ENCODE measurements at regions not wholly inside any gene's neighbourhood (a gene's known extent, or its start where the extent isn't known, plus 50 kb on each side); places are given as distances from the start of the nearest gene placed in this dataset.
"Not testable (repeated sequence)": the region's sequence is repeated elsewhere in the genome, so short reads cannot be mapped to it uniquely, and the experiment has no call there.

GRCh38 chr14:49367696-49368095 is 218.5 kb downstream of the RPS29 start:
- no peak for DNase-seq (ENCODE audit: low spot score)

DNA sequence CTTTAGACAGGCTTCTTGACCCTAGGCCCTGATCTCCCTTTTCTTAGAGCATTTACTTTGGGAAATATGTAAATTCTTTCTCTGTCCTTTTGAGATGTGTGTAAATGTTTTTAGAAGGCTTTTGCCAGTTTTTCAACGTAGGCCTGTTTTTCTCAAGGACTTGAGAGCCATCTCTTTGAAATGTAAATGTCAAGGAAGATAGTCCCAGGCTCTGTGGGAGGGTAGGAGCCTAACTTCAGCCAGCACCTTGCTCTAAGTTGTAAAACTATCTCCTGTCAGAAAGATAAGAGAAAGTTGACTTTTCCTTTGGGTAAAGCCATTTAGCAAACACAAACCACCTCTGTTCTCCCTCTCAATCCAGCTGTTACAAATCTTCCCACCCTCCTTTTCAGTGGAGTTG is 219.8 kb downstream of the RPS29 start:
- no peak for DNase-seq (ENCODE audit: low spot score)

- no peak for DNase-seq (ENCODE audit: low spot score)
Measured at GRCh38 chr14:49364752-49365117, 221.4 kb downstream of the RPS29 start.

- DNase-seq (ENCODE audit: low spot score) = no peak
Measured at GRCh38 chr14:49363821-49364751, 222.1 kb downstream of the RPS29 start.

GRCh38 chr14:49362916-49363315 is 223.3 kb downstream of the RPS29 start:
- DNase-seq (ENCODE audit: low spot score) = no peak

- DNase-seq (ENCODE audit: low spot score) = no peak
Measured at GRCh38 chr14:49339130-49339529, 247.1 kb downstream of the RPS29 start.

DNA sequence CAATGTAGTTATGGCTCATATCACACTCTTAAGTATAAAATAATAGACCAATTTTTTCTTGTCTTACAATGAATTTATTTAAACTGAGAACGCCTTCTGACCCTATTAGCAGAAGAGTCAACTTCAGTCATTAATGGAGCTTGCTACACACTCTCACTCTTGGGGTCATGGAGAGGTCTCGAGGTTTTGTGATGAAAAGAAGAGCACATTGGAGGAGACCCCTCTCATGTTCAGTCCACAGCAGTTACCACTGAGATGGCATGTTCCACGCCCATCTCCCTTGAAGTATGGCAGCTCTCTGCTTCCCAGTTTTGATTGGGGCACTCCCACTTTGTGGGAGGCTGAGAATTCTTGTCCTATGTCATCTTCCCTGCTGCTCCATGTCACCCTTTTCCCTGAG is 266.4 kb downstream of the RPS29 start:
- DNase-seq (ENCODE audit: low spot score) = no peak

- DNase-seq (ENCODE audit: low spot score) = no peak
Measured at GRCh38 chr14:49315570-49315969, 270.6 kb downstream of the RPS29 start.

DNA sequence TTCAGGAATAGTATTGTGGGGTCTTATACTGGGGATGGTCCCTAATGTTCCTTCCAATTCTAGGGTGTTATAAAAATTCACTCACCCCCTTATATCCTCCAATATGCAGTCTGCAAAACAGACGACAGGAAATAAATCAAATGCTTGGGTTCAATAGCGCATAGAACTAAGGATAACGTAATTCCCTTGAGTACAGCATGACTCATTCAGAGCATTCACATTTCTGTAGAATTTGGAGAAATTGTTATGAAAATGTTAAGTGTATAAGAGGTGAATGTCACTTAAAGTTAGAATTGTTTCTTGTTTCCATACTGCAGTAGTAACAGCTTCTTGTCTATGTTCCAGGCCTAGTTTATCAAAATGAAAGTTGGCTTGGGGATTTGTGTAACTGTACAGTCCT is 271.4 kb downstream of the RPS29 start:
- DNase-seq (ENCODE audit: low spot score) = no peak

- no peak for DNase-seq (ENCODE audit: low spot score)
Measured at GRCh38 chr14:49313108-49313507, 273.1 kb downstream of the RPS29 start.

DNA sequence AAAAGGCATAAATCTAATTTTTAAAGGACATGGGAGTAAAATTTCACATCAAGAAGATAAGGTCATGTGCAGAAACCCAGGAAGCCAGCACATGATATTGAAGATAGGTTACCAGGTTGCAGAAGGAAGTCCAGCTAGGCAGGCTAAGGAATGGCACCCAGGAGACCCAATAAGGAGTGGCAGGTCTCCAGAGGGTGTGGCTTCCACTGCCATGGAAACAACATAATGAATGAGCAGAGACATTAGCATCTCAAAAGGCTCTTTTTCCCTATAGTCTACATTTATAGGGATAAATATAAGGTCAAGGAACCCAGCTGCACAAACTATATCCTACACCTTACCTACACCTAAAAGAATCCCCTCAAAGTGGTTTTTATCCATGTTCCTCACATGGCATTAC is 275.9 kb downstream of the RPS29 start:
- DNase-seq (ENCODE audit: low spot score) = no peak

- DNase-seq (ENCODE audit: low spot score) = no peak
Measured at GRCh38 chr14:49306152-49306751, 279.9 kb downstream of the RPS29 start.

DNA sequence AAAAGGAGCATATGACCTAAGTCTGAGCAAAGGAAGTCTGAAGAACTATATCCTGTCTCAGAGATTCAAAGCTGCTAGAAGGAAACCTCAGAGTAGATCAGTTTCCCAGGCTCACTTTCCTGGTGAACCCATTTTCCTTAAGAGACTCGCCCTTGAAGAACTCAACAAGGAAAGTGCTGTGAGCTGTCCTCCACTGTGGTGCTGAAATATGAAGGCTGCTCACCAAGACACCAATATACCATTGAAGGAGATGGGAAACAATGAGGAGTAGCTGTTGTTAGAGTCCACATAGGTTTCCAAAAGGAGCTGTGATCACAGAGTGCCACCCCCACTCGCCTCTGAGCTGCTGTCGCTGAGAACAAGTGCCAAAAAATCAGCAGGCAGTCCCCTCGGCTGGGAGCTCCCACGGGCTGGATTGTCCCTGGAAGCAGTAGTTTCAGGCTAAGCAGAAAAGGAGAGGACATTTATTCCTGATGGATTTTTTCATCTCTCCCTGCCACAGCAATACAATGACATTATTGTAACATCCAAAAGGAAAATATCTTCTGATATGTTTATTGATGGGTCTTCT is 282.1 kb downstream of the RPS29 start:
- DNase-seq (ENCODE audit: low spot score) = no peak

GRCh38 chr14:49297102-49297501 is 289.1 kb downstream of the RPS29 start:
- no peak for DNase-seq (ENCODE audit: low spot score)

- no peak for DNase-seq (ENCODE audit: low spot score)
Measured at GRCh38 chr14:49294621-49295148, 291.5 kb downstream of the RPS29 start.

DNA sequence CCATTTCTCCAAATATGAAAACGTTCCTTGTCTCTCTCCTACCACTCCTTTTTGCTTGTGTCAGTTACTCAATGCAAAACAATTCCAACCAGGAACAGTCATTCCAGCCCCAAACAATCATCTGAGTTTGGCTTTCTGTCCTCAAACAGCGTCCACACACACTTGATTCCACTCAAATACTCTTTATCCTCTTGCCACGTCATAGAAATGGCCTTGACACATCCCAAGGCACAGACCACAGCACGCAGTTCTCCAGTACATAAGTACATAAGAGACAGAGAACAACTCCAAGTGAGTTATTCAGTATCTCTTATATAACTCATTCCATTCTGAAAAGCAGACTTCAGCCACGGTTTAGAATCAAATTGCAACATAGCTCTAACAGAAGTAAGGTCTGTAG is 299.2 kb downstream of the RPS29 start:
- no peak for DNase-seq (ENCODE audit: low spot score)

DNA sequence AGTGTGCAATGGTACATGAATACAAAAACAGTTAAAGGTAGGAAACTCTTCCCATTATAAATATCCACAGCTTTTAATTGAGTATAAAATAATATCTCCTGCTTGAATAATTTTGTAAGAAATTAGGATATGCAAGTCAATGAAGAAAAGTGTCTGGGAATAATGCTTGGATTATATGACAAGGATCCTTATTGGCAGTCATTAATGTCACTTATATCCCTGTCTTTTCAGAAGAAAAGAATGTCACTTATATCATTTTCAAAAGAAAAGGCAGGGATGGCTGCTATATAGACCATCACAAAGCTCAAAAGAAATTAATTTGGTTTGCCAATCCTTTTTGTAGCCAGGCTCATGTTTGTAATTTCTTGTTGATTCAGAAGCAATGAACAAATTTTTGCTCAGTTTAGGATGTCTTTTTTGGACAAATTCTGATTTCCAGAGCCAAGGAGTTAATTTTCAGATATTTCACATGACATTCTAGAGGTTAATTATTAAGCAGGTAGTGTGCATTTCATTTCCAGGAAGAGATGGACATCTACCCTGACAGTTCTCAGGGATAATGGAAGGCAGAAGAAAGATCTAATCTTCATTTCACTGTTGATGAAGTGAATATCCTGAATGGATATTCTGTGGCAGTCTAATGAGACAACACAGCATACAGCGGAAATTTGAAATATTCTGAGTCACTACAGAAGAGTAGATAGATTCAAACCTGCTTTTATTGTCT is 299.8 kb downstream of the RPS29 start:
- DNase-seq (ENCODE audit: low spot score) = no peak

DNA sequence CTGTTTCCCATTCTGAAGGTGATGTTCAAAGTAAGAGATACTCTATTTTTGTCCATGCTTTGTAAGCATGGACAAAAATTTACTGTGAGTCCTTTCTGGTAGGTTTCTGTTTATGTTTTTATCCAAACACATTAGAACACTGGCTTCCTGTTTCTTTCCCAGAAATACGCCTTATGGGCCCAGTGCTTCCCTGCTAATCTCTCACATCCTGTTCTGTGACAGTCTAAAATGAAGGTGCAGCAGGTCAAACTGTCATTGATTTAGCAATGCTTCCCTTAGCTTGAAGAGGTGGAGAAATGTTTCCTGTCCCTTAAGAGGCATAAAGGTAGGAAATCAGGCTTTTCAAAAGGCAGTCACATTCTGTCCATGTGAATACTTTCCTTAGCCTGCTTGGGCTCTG is 305.6 kb downstream of the RPS29 start:
- DNase-seq (ENCODE audit: low spot score) = no peak

DNA sequence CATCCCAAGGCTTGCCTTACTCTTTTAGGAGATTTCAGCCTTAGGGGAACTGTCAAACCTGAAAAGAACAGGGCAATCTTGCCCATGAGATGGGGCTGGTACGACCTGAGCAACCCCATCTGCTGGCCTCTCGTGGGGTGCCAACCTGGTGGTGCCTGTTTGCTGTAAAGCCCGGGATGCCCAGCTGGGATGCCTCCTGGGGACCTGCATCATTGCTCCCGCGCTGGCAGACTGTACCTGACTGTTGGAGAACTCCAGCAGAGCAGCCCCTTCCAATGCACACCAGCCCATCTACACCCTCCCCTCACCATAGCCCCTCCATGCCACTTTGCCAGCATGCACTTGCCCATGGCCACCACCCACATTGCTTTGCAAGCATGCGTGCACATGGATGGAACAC is 335.7 kb downstream of the RPS29 start:
- DNase-seq (ENCODE audit: low spot score) = no peak

DNA sequence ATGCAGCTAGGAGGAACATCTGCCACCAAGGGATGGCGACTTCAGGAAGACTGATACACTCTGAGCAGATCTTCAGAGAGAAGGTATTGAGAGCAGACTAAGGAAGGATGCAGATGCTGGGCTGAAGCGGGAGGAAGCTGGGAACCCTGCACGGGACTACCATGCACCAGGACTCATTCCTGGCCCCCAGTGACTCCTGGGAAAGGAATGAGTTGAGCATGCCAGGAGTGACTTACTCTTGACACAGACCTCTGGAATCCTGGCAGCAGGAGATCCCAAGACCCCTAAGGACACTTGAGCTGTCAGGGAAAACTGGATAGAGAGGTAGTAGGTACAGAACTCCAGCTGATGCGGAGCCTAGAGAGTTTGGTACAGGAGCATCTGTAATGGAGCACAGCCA is 336.1 kb downstream of the RPS29 start:
- DNase-seq (ENCODE audit: low spot score) = no peak

DNA sequence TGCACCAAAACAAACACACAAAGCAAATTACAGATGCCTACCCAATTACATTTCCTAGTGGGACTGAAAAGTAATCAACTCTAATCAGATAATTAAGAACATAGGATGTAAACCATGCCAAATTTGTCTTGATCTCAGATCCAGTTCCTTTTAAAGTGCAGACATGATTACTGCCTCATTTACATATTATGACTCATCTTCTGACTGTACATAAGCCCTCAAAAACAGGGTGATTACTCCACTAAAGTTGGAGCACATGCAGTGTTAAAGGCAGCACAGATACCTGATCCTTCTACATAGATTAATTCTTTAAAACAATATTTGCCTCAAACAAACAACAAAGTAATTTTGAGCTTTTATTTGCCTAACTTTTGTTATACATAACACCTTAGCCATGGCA is 337.2 kb downstream of the RPS29 start:
- DNase-seq (ENCODE audit: low spot score) = no peak

DNA sequence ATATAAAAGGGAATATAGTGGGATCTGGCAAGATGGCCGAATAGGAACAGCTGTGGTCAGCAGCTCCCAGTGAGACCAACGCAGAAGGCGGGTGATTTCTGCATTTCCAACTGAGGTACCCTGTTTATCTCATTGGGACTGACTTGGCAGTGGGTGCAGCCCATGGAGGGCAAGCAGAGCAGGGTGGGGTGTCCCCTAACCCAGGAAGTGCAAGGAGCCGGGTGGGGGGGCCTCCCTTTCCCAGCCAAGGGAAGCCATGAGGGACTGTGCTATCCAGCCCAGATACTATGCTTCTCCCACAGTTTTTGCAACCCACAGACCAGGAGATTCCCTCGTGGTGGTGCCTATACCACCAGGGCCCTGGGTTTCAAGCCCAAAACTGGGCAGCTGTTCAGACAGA is 342.4 kb downstream of the RPS29 start:
- DNase-seq (ENCODE audit: low spot score) = not testable (repeated sequence)

All from ureter (tissue), 1 donor.